ENCODE measurements at regions not wholly inside any gene's neighbourhood (a gene's known extent, or its start where the extent isn't known, plus 50 kb on each side); places are given as distances from the start of the nearest gene placed in this dataset.

GRCh38 chr18:8458546-8459215, 150.6 kb upstream of the RAB12 start:
- H3K27ac ChIP-seq = no peak overlapping the region
- no peak overlapping the region for H3K4me3 ChIP-seq

GRCh38 chr18:8460748-8461147, 148.5 kb upstream of the RAB12 start:
- no peak overlapping the region for H3K27ac ChIP-seq
- no peak overlapping the region for H3K4me3 ChIP-seq

- Histone ChIP-seq H3K27ac (no peak overlapping the region), H3K4me3 (no peak overlapping the region)
Measured at GRCh38 chr18:8461544-8461943, 147.7 kb upstream of the RAB12 start.

- Histone ChIP-seq H3K27ac (no peak overlapping the region), H3K4me3 (no peak overlapping the region)
Measured at GRCh38 chr18:8462651-8463185, 146.5 kb upstream of the RAB12 start.

- Histone ChIP-seq H3K4me3 (no peak overlapping the region), H3K27ac (no peak overlapping the region)
Measured at GRCh38 chr18:8463791-8464190, 145.4 kb upstream of the RAB12 start.

- H3K27ac ChIP-seq = peak overlapping the region in 1 of 21 experiments; percentile 30
- no peak overlapping the region for H3K4me3 ChIP-seq
Measured at GRCh38 chr18:8468191-8468590, 141.0 kb upstream of the RAB12 start.

GRCh38 chr18:8468921-8469335, 140.3 kb upstream of the RAB12 start:
- peak overlapping the region in 4 of 21 experiments; percentile 9 to 36 (median 22) for H3K27ac ChIP-seq
- H3K4me3 ChIP-seq = no peak overlapping the region

GRCh38 chr18:8469544-8470130, 139.6 kb upstream of the RAB12 start:
- Histone ChIP-seq H3K27ac (peak overlapping the region in 5 of 21 experiments; percentile 6 to 36 (median 20)), H3K4me3 (no peak overlapping the region)

- H3K27ac ChIP-seq = no peak overlapping the region
- H3K4me3 ChIP-seq = no peak overlapping the region
Measured at GRCh38 chr18:8471372-8471771, 137.9 kb upstream of the RAB12 start.

GRCh38 chr18:8474661-8475060, 134.6 kb upstream of the RAB12 start:
- Histone ChIP-seq H3K4me3 (no peak overlapping the region), H3K27ac (no peak overlapping the region)

- H3K27ac ChIP-seq = no peak overlapping the region
- H3K4me3 ChIP-seq = no peak overlapping the region
Measured at GRCh38 chr18:8477615-8478014, 131.6 kb upstream of the RAB12 start.

GRCh38 chr18:8478166-8478967, 130.9 kb upstream of the RAB12 start:
- H3K4me3 ChIP-seq = no peak overlapping the region
- no peak overlapping the region for H3K27ac ChIP-seq

- Histone ChIP-seq H3K27ac (no peak overlapping the region), H3K4me3 (no peak overlapping the region)
Measured at GRCh38 chr18:8478968-8479370, 130.3 kb upstream of the RAB12 start.

GRCh38 chr18:8479789-8480188, 129.4 kb upstream of the RAB12 start:
- no peak overlapping the region for H3K27ac ChIP-seq
- H3K4me3 ChIP-seq = no peak overlapping the region

- Histone ChIP-seq H3K4me3 (no peak overlapping the region), H3K27ac (no peak overlapping the region)
Measured at GRCh38 chr18:8480506-8481328, 128.5 kb upstream of the RAB12 start.

- H3K4me3 ChIP-seq = no peak overlapping the region
- no peak overlapping the region for H3K27ac ChIP-seq
Measured at GRCh38 chr18:8484951-8485350, 124.3 kb upstream of the RAB12 start.

GRCh38 chr18:8489761-8490160, 119.5 kb upstream of the RAB12 start:
- Histone ChIP-seq H3K4me3 (no peak overlapping the region), H3K27ac (no peak overlapping the region)

GRCh38 chr18:8491516-8491915, 117.7 kb upstream of the RAB12 start:
- Histone ChIP-seq H3K27ac (no peak overlapping the region), H3K4me3 (no peak overlapping the region)

- H3K27ac ChIP-seq = no peak overlapping the region
- H3K4me3 ChIP-seq = no peak overlapping the region
Measured at GRCh38 chr18:8493141-8493540, 116.1 kb upstream of the RAB12 start.

- no peak overlapping the region for H3K4me3 ChIP-seq
Measured at GRCh38 chr18:8496186-8496585, 113.1 kb upstream of the RAB12 start.

More at GRCh38 chr18:8496186-8496585, 113.1 kb upstream of the RAB12 start:
- no peak overlapping the region for H3K27ac ChIP-seq

Data from skin epidermis (tissue), 12 donors.